ENCODE measurements at regions not wholly inside any gene's neighbourhood (a gene's known extent, or its start where the extent isn't known, plus 50 kb on each side); places are given as distances from the start of the nearest gene placed in this dataset.

- no peak for TF ChIP-seq CTCF (IDR thresholded peaks at IDR 0.05)
- no peak for TF ChIP-seq POLR2AphosphoS5 (IDR thresholded peaks at IDR 0.05)
- no peak for TF ChIP-seq POLR2A (IDR thresholded peaks at IDR 0.05)
Observed at GRCh38 chr2:8405334-8405733, 276.5 kb upstream of the ID2 start.
